ENCODE measurements at regions not wholly inside any gene's neighbourhood (a gene's known extent, or its start where the extent isn't known, plus 50 kb on each side); places are given as distances from the start of the nearest gene placed in this dataset.

- TF ChIP-seq CTCF (conservative IDR thresholded peaks at IDR 0.05) = no peak
- Mint-ChIP-seq H3K9me3 (peaks cover 5% of the 10 kb centered on the region), H3K36me3 (no peaks in the 10 kb centered on the region), H3K27me3 (peaks cover 33% of the 10 kb centered on the region), H3K4me3 (no peak overlapping the region), H3K27ac (no peak overlapping the region), H3K4me1 (ENCODE audit: unreplicated experiment) (peaks cover 12% of the 10 kb centered on the region)
- DNase-seq (ENCODE audit: extremely low spot score, unreplicated experiment) = no peak
Measured at GRCh38 chr1:221162939-221163338, 283.7 kb downstream of the HLX start.

GRCh38 chr1:221164029-221164428 lies 284.8 kb downstream of the HLX start:
- Mint-ChIP-seq H3K27me3 (peaks cover 26% of the 10 kb centered on the region), H3K36me3 (no peaks in the 10 kb centered on the region), H3K4me3 (no peak overlapping the region), H3K4me1 (ENCODE audit: unreplicated experiment) (peaks cover 12% of the 10 kb centered on the region), H3K9me3 (peaks cover 5% of the 10 kb centered on the region), H3K27ac (no peak overlapping the region)
- TF ChIP-seq CTCF (conservative IDR thresholded peaks at IDR 0.05) = no peak
- no peak for DNase-seq (ENCODE audit: extremely low spot score, unreplicated experiment)

DNA sequence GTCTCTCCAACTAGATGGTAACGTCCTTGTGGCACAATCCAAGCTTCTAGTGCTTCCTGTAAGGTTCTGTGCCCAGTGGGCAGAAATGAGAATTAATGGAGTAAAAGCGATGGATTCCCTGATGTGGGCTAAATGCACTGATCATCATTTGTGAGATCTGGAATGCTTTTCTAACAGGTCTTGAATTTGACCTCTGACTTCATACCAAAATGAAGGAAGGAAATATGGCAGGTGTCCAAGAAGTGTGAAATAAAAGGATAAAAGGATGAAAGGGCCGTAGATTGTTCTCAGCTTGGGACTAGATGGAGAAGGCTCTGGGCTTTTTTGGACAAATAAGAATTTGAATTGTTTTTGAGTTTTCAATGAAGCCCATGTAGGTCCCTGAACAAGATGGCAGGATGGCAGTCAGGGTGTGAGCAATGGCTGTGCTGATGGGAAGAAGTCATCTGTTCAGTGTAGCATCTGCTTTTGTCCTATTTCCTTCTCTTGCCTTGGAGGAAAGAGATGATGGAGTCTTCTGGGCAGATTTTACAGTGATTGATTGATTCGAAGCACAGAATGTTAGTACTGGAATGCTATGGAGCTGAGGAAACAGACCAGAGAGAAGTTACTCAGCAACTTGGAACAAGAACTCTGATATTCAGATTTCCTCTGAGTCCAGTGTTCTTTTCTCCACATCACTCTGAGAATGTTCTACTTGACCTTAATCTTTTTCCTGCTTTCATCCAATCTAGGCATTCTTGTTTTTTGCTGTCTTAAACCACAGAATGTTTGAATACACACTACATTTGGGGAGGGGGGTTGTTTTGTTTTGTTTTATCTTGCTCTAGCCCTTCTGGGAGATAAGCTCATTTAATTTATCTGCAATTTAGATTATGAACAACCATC lies 286.0 kb downstream of the HLX start:
- Mint-ChIP-seq H3K27me3 (peaks cover 29% of the 10 kb centered on the region), H3K27ac (no peak overlapping the region), H3K4me1 (ENCODE audit: unreplicated experiment) (peaks cover 21% of the 10 kb centered on the region), H3K36me3 (no peaks in the 10 kb centered on the region), H3K4me3 (no peak overlapping the region), H3K9me3 (peaks cover 5% of the 10 kb centered on the region)
- TF ChIP-seq CTCF (conservative IDR thresholded peaks at IDR 0.05) = no peak
- DNase-seq (ENCODE audit: extremely low spot score, unreplicated experiment) = no peak

DNA sequence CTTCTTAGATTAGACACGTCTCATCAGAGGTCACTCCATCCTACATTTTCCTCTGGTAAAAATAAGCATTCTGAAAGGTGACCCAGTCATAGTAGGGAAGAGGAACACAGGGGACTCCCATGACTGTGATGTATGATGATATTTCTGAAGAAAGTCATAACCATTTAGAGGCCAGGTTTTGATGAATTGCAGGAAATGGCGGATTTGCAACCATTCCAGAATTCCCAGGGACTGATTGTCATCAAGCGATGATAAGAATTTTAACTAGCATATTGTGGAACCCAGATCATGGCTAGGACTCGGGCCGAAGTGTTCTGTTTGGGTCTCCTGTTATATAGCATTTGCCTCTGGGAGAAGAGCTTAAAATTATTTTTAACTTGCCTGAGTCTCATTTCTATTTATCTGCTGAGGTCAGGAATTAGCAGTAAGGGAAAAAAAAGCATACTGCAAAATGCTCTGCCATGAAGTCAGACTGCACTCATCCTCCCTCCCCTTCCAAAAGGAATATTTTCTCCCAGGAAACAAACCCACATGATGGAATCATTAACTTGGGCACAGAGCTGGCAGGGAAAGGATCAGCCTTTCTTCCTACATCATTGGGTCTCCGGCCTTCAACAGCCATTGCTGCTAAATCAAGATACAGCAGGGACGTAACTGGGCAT lies 286.7 kb downstream of the HLX start:
- TF ChIP-seq CTCF (conservative IDR thresholded peaks at IDR 0.05) = no peak
- Mint-ChIP-seq H3K27me3 (peaks cover 28% of the 10 kb centered on the region), H3K36me3 (no peaks in the 10 kb centered on the region), H3K4me3 (no peak overlapping the region), H3K27ac (no peak overlapping the region), H3K9me3 (peaks cover 5% of the 10 kb centered on the region), H3K4me1 (ENCODE audit: unreplicated experiment) (peaks cover 22% of the 10 kb centered on the region)
- no peak for DNase-seq (ENCODE audit: extremely low spot score, unreplicated experiment)

- TF ChIP-seq CTCF (conservative IDR thresholded peaks at IDR 0.05) = no peak
- peaks cover 5% of the 10 kb centered on the region for H3K9me3 Mint-ChIP-seq
- H3K27me3 Mint-ChIP-seq = peaks cover 30% of the 10 kb centered on the region
- no peaks in the 10 kb centered on the region for H3K36me3 Mint-ChIP-seq
- no peak overlapping the region for H3K4me3 Mint-ChIP-seq
- peaks cover 16% of the 10 kb centered on the region for H3K4me1 Mint-ChIP-seq (ENCODE audit: unreplicated experiment)
- no peak for DNase-seq (ENCODE audit: extremely low spot score, unreplicated experiment)
- no peak overlapping the region for H3K27ac Mint-ChIP-seq
Measured at GRCh38 chr1:221166559-221167318, 287.5 kb downstream of the HLX start.

Data from type B pancreatic cell (in vitro differentiated cells).